Sigmoid colon (tissue), 3 donors: ENCODE measurements at regions not wholly inside any gene's neighbourhood (a gene's known extent, or its start where the extent isn't known, plus 50 kb on each side); places are given as distances from the start of the nearest gene placed in this dataset.

ENCODE experiments used
- POLR2A ChIP-seq, 2 donors: fragments of 450-650 bp; IDR thresholded peaks; one replicate each; pipeline ENCODE4 v1.6.1; 2016; ENCODE audit warnings: antibody characterized with exemption in 2 of 2, mild to moderate bottlenecking in 2 of 2, moderate library complexity in 2 of 2
- TF ChIP-seq, protein P1 (sequence below), 4 experiments: fragments of 450-650 bp in 3 of 4; fragments of 200-600 bp in 1 of 4; IDR thresholded peaks; one replicate each; pipeline ENCODE4 v1.5.1; 2016 to 2019; ENCODE audit warnings: antibody characterized with exemption in 4 of 4, mild to moderate bottlenecking in 3 of 4, moderate library complexity in 2 of 4

DNA sequence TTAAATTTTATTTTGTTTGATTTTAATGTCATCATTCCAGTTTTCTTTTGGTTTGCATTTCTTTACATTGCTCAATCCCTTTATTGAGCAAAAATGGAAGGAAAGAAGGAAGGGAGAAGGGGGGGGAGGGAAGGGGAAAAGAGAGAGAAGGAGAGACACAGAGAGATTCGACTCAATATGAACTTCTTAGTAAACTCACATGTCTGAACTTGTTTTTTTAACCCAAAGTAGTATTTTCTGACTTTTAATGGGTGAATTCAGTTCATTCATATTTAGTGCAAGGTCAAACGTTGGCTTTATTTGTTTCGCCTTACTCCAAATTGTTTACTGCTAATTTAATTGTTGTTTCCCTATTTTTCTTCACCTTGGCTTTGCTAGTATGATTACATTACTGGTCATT is 278.6 kb downstream of the COL12A1 start:
- TF ChIP-seq POLR2A (IDR thresholded peaks at IDR 0.05): no peak
- TF ChIP-seq, protein P1, sequence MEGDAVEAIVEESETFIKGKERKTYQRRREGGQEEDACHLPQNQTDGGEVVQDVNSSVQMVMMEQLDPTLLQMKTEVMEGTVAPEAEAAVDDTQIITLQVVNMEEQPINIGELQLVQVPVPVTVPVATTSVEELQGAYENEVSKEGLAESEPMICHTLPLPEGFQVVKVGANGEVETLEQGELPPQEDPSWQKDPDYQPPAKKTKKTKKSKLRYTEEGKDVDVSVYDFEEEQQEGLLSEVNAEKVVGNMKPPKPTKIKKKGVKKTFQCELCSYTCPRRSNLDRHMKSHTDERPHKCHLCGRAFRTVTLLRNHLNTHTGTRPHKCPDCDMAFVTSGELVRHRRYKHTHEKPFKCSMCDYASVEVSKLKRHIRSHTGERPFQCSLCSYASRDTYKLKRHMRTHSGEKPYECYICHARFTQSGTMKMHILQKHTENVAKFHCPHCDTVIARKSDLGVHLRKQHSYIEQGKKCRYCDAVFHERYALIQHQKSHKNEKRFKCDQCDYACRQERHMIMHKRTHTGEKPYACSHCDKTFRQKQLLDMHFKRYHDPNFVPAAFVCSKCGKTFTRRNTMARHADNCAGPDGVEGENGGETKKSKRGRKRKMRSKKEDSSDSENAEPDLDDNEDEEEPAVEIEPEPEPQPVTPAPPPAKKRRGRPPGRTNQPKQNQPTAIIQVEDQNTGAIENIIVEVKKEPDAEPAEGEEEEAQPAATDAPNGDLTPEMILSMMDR (IDR thresholded peaks at IDR 0.05): no peak
